HT-29 (cell line): ENCODE measurements at regions not wholly inside any gene's neighbourhood (a gene's known extent, or its start where the extent isn't known, plus 50 kb on each side); places are given as distances from the start of the nearest gene placed in this dataset.
"Not testable (repeated sequence)": the region's sequence is repeated elsewhere in the genome, so short reads cannot be mapped to it uniquely, and the experiment has no call there.

ENCODE experiments used
- DNase-seq: peaks from one replicate; pipeline ENCODE4 v3.0.0-alpha.2; 2015; ENCODE audit warnings: low spot score

- DNase-seq: not testable (repeated sequence)
Measured at GRCh38 chr9:66152406-66152805, 415.5 kb downstream of the FOXD4L4 start.

DNA sequence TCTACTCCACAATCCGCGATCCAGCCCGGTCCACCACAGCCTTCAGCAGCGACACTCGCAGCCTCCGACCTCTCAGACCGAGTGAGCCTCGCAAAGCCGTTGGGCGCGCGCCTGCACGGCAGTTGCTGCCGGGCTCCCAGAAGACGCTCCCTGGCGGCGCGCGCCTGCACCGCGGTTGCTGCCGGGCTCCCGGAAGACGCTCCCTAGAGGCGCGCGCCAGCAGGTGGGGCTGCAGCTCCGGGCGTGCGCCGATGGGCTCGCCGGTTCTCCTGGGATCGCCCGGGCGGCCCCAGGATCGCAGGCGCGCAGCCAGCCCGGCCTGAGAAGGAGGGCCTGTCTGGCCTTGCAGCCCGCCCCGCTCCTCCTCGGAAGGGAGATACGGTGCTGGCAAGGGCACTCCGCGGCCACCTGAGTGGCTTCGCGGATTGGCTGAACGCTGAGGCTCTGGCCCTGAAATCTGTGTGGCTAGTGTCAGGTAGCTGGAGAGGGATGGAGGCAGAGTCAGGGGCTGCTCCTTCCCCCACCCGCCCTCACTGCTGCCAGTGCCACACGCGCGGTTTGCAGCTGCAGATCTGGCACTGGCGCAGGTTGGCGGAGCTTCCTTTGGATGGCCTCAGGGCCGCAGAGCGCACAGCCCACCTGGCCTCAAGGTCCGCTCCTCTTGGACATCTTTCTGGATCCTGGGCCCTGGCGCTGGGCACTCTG is 416.2 kb downstream of the FOXD4L4 start:
- peak; percentile 35 for DNase-seq

- not testable (repeated sequence) for DNase-seq
Measured at GRCh38 chr9:66153971-66154691, 417.2 kb downstream of the FOXD4L4 start.

DNA sequence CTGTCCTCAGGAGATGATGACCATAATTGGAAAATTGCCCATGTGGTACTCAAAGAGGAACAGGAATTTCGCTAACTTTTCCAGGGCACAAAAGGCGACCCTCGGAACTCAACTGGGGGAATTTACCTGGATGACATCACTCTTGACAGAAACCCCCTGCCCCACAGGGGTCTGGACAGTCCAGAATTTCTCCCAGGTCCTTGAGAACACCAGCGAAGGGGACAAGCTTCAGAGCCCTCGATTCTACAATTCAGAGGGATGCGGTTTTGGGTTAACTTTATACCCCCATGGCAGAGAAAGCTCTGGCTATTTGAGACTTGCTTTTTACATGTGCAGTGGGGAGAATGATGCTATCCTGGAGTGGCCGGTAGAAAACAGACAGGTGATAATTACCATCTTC is 445.4 kb downstream of the FOXD4L4 start:
- not testable (repeated sequence) for DNase-seq

- not testable (repeated sequence) for DNase-seq
Measured at GRCh38 chr9:66183648-66184047, 446.7 kb downstream of the FOXD4L4 start.

- DNase-seq: not testable (repeated sequence)
Measured at GRCh38 chr9:66197199-66197598, 460.3 kb downstream of the FOXD4L4 start.

DNA sequence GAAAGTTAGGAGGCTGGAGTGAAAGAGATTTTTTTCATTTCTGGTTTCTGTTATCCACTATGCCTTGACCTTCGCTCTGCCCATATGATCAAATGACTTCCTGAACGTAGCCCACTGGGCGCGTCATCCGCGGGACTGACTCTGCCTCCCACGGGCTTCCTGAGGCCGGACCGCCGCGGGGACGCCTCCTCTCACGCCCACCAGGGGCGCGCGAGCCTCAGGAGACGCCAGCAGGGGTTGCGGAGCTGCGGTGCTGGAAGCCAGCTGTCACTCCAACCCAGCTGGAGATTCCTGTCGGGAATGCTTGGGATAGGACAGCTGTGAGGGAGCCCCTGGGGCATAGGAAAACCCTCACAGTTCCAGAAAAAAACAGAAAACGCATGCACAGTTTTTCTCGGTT is 461.5 kb downstream of the FOXD4L4 start:
- not testable (repeated sequence) for DNase-seq

DNA sequence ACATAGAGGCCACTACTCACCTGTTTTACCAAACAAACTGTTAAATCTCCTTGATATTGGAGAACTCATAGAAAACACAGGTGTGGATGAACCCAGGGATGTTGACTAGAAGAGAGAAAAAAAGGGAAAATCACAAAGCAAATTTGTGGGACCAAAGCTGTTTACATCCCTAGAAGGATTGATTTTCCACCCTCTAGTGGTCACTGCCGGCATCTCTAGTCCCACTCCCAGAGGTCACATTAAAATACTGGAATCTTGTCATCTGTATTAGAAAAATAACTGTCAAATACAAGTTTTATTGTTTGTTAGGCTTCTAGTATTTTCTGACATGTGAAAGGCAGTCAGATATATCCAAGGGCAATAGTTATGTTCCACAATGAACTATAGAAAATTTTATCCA is 469.7 kb downstream of the FOXD4L4 start:
- DNase-seq: not testable (repeated sequence)

DNA sequence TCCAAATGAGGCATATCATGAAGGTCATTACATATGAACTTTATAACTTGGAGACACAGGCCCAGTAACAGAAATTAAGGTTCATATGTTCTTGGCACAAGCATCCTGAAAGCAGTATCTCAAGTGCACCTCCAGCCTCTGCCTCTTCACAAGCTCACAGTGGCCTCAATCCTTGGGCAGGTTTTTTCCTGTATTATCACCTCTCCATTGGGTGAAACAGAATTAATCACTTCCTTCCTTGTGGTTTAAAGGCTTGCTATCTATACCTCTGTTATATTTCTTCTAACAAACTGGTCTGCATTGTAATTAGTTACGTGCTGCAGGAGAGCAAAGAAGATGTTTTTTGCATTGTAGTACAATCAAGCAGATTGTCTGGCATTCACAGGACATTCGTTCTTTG is 471.0 kb downstream of the FOXD4L4 start:
- not testable (repeated sequence) for DNase-seq

DNA sequence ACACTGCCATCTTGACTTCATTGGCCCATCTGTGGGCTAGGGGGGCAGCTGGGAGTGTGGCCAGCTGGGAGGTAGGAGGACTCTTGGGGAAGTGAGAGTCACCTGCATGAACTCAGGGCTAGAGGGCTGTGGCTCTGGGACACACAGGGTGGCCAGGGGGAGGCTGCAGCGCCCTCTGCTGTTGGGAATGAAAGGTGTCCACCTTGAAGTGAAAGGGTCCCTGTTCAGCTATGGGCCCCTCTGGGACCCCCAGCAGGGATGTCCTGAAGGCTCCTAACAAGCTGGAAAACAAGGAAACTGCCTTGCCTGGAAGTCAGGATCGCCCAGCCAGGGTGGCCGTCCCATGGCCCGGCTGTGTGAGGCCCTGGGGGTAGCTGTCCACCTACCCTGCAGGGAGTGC is 507.8 kb downstream of the FOXD4L4 start:
- not testable (repeated sequence) for DNase-seq

DNA sequence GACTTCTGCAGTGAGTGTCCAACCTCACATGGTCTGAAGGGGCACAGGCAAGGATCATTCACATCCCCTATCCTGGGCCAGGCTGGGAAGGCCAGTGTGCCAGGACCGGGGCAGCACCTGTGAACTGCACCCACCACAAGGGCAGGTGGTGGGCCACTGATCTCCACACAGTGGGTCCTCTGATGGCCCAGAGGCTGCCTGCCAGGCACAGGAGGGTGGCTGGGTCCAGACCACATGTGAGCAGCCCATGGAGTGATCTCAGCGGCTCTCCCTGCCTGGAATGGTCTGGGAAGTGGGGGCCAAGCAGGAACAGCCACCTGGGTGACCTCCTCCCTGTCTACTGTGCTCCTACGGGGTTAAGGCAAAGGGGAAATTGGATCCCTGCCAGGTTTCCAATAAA is 508.5 kb downstream of the FOXD4L4 start:
- DNase-seq: not testable (repeated sequence)

- not testable (repeated sequence) for DNase-seq
Measured at GRCh38 chr9:66257581-66257980, 520.6 kb downstream of the FOXD4L4 start.

DNA sequence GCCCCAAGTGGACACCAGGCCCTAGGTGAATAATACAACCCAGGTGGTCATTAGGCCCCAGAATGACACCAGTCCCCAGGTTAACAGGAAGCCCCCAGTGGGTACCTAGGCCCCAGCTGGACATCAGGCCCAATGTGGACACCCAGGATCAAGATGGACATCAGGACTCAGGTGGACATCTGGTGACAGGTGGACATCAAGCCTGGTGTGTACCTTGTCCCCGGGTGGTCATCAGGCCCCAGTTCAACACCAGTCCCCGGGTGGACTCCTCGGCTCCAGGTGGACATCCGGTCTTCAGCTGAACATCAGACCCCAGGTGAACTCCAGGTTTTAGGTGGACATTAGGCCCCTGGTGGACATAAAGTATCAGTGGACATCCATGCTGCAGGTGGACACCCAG is 524.6 kb downstream of the FOXD4L4 start:
- not testable (repeated sequence) for DNase-seq

DNA sequence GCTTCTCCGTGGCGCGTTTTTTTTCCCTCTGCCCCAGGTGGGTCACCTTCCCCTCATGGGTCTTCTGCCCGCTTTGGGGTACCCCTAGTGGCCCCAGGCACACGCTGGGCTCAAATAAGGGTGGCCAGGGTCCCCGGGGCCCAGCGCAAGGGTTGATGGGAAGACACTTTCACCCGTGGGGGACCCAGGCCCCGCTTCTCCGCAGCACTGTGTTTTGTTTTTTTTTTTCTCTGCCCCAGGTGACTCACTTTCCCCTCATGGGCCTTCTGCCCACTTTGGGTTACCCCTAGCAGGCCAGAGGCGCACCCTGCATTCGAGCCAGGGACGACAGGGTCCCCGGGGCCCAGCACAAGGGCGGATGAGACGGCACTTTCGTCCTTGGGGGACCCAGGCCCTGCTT is 526.7 kb downstream of the FOXD4L4 start:
- not testable (repeated sequence) for DNase-seq

- DNase-seq: not testable (repeated sequence)
Measured at GRCh38 chr9:66264786-66265185, 527.8 kb downstream of the FOXD4L4 start.

GRCh38 chr9:66266202-66266601 is 529.3 kb downstream of the FOXD4L4 start:
- not testable (repeated sequence) for DNase-seq

- not testable (repeated sequence) for DNase-seq
Measured at GRCh38 chr9:66266856-66267430, 530.0 kb downstream of the FOXD4L4 start.

DNA sequence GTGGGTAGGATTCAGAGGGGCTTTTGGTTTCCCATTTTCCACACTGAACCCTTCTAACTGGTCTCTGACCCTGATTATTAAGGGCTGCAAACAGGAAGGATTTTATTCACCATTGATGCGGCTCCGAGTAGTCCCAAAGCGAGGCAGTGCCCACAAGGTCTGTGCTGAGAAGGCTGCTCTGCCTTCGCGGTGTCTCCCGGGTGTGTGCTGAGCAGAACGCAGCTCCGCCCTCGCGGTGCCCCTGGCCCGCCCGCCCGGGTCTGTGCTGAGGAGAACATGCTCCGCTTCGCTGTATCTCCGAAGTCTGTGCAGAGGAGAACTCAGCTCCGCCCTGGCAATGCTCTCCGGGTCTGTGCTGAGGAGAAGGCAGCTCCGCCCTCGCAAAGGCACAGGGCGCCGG is 530.7 kb downstream of the FOXD4L4 start:
- DNase-seq: peak; percentile 18

GRCh38 chr9:66269024-66269423 is 532.1 kb downstream of the FOXD4L4 start:
- DNase-seq: not testable (repeated sequence)

DNA sequence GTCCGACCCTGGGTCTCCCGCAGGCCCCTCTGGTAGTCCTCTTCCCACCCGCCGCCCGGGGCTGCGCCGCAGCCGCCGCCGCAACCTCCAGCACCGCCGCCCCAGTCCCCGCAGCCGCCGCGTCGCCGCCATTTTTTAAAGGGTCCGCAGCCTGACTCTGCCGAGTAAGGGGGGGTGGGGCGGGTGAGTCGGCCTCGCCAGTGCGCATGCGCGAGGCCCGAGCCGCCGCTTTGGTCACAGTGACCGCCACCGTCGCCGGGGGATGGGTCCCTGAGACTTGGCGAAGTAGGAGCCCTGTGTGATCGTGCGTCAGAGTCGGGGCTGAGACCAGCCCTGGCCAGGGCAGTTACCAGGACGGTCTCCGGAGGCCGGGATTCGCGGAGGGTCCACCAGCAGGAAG is 532.8 kb downstream of the FOXD4L4 start:
- not testable (repeated sequence) for DNase-seq

DNA sequence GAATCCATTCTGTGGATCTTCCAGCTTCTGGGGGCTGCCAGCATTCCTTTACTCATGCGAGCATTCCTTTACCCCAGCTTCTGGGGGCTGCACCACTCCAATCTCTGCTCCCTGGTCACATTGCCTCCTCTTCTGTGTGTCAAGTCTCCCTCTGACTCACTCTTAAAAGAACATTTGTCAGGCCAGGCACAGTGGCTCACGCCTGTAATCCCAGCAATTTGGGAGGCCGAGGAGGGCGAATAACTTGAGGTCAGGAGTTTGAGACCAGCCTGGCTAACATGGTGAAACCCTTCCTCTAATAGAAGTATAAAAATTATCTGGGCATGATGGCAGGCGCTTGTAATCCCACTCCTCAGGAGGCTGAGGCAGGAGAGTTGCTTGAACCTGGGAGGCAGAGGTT is 541.9 kb downstream of the FOXD4L4 start:
- DNase-seq: not testable (repeated sequence)
